ENCODE measurements at regions not wholly inside any gene's neighbourhood (a gene's known extent, or its start where the extent isn't known, plus 50 kb on each side); places are given as distances from the start of the nearest gene placed in this dataset.

- no peak for TF ChIP-seq CTCF (IDR thresholded peaks at IDR 0.05)
- TF ChIP-seq POLR2A (IDR thresholded peaks at IDR 0.05): no peak
Observed at GRCh38 chr2:180063494-180064092, 56.5 kb upstream of the CWC22 start.
